NB4 (cell line): ENCODE measurements at regions not wholly inside any gene's neighbourhood (a gene's known extent, or its start where the extent isn't known, plus 50 kb on each side); places are given as distances from the start of the nearest gene placed in this dataset.

ENCODE experiments used
- DNase-seq: peaks from one replicate; pipeline ENCODE4 v3.0.0; 2010; ENCODE audit warnings: low read depth
- H3K4me3 ChIP-seq: one replicate; pipeline ENCODE4 v1.5.1; 2011; ENCODE audit warnings: mild to moderate bottlenecking, low read depth, low read length, moderate library complexity
- CTCF ChIP-seq: IDR thresholded peaks from one replicate; pipeline ENCODE4 v1.5.1; 2012; ENCODE audit warnings: low read depth, low read length
- MAX ChIP-seq: IDR thresholded peaks from 2 replicates; pipeline ENCODE4 v1.6.1; 2011; ENCODE audit warnings: low read depth, low read length
- MYC ChIP-seq: IDR thresholded peaks from 2 replicates; pipeline ENCODE4 v1.6.1; 2011; ENCODE audit warnings: low read depth, low read length
- POLR2A ChIP-seq: IDR thresholded peaks from 2 replicates; pipeline ENCODE4 v1.6.1; 2011; ENCODE audit warnings: mild to moderate bottlenecking; ENCODE audit not compliant: insufficient read length; ENCODE audit errors: extremely low read depth

GRCh38 chr17:77436058-77436442 is 295.3 kb downstream of the SEC14L1 start:
- H3K4me3 ChIP-seq = no peak overlapping the region
- DNase-seq = no peak
- no peak for TF ChIP-seq MAX
- TF ChIP-seq CTCF = no peak
- no peak for TF ChIP-seq POLR2A

GRCh38 chr17:77436481-77436880 is 295.7 kb downstream of the SEC14L1 start:
- H3K4me3 ChIP-seq = no peak overlapping the region
- no peak for DNase-seq
- no peak for TF ChIP-seq CTCF
- TF ChIP-seq MAX = no peak
- TF ChIP-seq MYC = no peak
- no peak for TF ChIP-seq POLR2A

- DNase-seq = peak; percentile 51
- H3K4me3 ChIP-seq = no peak overlapping the region
- TF ChIP-seq CTCF (no peak), MYC (no peak), POLR2A (no peak), MAX (no peak)
Observed at GRCh38 chr17:77437017-77437416, 296.2 kb downstream of the SEC14L1 start.

GRCh38 chr17:77437747-77438146 is 297.0 kb downstream of the SEC14L1 start:
- TF ChIP-seq MAX (no peak), POLR2A (no peak), MYC (no peak), CTCF (no peak)
- H3K4me3 ChIP-seq = no peak overlapping the region
- DNase-seq = no peak

- TF ChIP-seq MAX (no peak), MYC (no peak), CTCF (no peak), POLR2A (no peak)
- H3K4me3 ChIP-seq = no peak overlapping the region
- DNase-seq = peak; percentile 47
Observed at GRCh38 chr17:77438241-77439188, 297.7 kb downstream of the SEC14L1 start.
